ENCODE measurements at regions not wholly inside any gene's neighbourhood (a gene's known extent, or its start where the extent isn't known, plus 50 kb on each side); places are given as distances from the start of the nearest gene placed in this dataset.

GRCh38 chr14:44766285-44766684 is 195.5 kb downstream of the KLHL28 start:
- intact Hi-C loops (cut with micrococcal nuclease) = no loop called here

More at GRCh38 chr14:44766285-44766684, 195.5 kb downstream of the KLHL28 start:
- H3K9me3 ChIP-seq (ENCODE audit: control insufficient read depth, insufficient read depth, low read length) = no peaks in the 10 kb centered on the region
- H3K4me3 ChIP-seq (ENCODE audit: insufficient read depth, low read depth, low read length) = no peak overlapping the region
- ATAC-seq (ENCODE audit: low read depth) (no peak), DNase-seq (no peak)
- no peak overlapping the region for H2BK20ac ChIP-seq (ENCODE audit: low read depth, low read length)
- H4K8ac ChIP-seq (ENCODE audit: low read depth in 2 of 2, low read length in 2 of 2) = no peak overlapping the region
- no peak overlapping the region for H4K5ac ChIP-seq (ENCODE audit: low read depth, low read length)
- no TSS peak for BruUV-seq (replicated peaks)
- no peak overlapping the region for H2AK5ac ChIP-seq (ENCODE audit: low read depth, low read length)
- 80% methylated on average over 1 of the region's 1 CpG; no CpG with 5 or more reads in 1 of the 2 experiments for WGBS, 2 experiments (ENCODE audit: extremely low coverage in 2 of 2, insufficient read length in 1 of 2)
- TF ChIP-seq FOS (IDR thresholded peaks at IDR 0.05; ENCODE audit: low read depth, low read length) = no peak
- peak; percentile 51 for TF ChIP-seq MAFK (IDR thresholded peaks at IDR 0.05; ENCODE audit: low read depth, low read length)
- POLR2A ChIA-PET (ENCODE audit: unreplicated experiment) = no interaction called here
- no peak overlapping the region for H2BK5ac ChIP-seq (ENCODE audit: low read depth, low read length, poor library complexity, severe bottlenecking)
- no peaks in the 10 kb centered on the region for H3K4me1 ChIP-seq (ENCODE audit: control insufficient read depth, insufficient read depth, low read length)
- H3K23ac ChIP-seq (ENCODE audit: low read depth, low read length) = no peak overlapping the region
- H4K91ac ChIP-seq (ENCODE audit: insufficient read depth, low read depth, low read length) = no peak overlapping the region
- CTCF ChIA-PET = no interaction called here
- no peak overlapping the region for H3K27ac ChIP-seq (ENCODE audit: insufficient read depth, low read length)
- no peak overlapping the region for H3K4ac ChIP-seq (ENCODE audit: low read depth, low read length)
- no peak overlapping the region for H2AK9ac ChIP-seq (replicated peaks; ENCODE audit: low read depth, low read length, poor library complexity)
- no peaks in the 10 kb centered on the region for H4K20me1 ChIP-seq (ENCODE audit: insufficient read depth, low read length)
- no peak overlapping the region for H3K18ac ChIP-seq (ENCODE audit: low read depth, low read length)
- H3K4me2 ChIP-seq (ENCODE audit: low read depth, low read length) = no peak overlapping the region
- dilution Hi-C loops (cut with HindIII; ENCODE audit: low sequenced_read_pairs, unreplicated experiment) = no loop called here
- no peaks in the 10 kb centered on the region for H3K36me3 ChIP-seq (ENCODE audit: control insufficient read depth, insufficient read depth, low read length)
- no peak overlapping the region for H3K56ac ChIP-seq (ENCODE audit: extremely low read depth, insufficient read depth, low read length)
- no peaks in the 10 kb centered on the region for H3K79me1 ChIP-seq (ENCODE audit: low read depth in 1 of 2, low read length in 2 of 2)
- H3K14ac ChIP-seq (replicated peaks; ENCODE audit: low read depth, low read length) = no peak overlapping the region
- H3K9ac ChIP-seq (ENCODE audit: low read depth, low read length) = no peak overlapping the region
- no peaks in the 10 kb centered on the region for H3K27me3 ChIP-seq (ENCODE audit: control insufficient read depth, insufficient read depth, low read length)
- H2BK120ac ChIP-seq (ENCODE audit: low read depth, low read length) = no peak overlapping the region
- no peak overlapping the region for H2BK15ac ChIP-seq (ENCODE audit: low read depth, low read length)
- no peak overlapping the region for H2AFZ ChIP-seq (replicated peaks; ENCODE audit: low read length, poor library complexity)
- H3K9me1 ChIP-seq (ENCODE audit: insufficient read depth, low read length) = no peaks in the 10 kb centered on the region
- in situ Hi-C loops (cut with MboI; ENCODE audit: low sequenced_read_pairs) = no loop called here

Measured in IMR-90 (cell line).